Medulla oblongata (tissue), 1 donor: ENCODE measurements at regions not wholly inside any gene's neighbourhood (a gene's known extent, or its start where the extent isn't known, plus 50 kb on each side); places are given as distances from the start of the nearest gene placed in this dataset.
"Not testable (repeated sequence)": the region's sequence is repeated elsewhere in the genome, so short reads cannot be mapped to it uniquely, and the experiment has no call there.

Experiments used
- DNase-seq: peaks from one replicate; pipeline ENCODE4 v3.0.0-alpha.2; 2015; ENCODE audit errors: extremely low spot score

DNA sequence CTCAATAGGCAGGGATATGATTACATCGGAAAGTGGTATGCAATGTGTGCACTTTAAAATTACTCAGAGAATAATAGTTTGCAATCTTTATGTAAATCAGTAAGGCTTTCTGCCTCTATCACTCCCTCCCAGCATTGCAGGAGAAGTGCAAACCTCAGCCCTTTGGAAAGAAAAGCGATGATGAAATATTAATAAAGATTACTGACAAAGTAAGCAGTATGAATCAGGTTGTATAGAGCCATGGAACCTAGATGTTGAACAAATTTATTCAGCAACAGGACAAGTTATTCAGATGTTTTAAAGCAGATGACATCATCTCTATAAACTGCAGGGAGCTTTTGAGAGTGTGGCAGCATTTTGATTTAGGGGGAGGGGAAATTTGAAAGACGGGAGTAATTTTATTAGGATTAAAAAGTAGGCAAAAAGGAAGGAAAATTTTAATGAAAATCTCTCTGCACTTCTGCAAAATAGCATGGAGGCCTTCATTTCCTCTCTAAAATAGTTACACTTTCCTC lies 631.7 kb upstream of the GRIA3 start:
- no peak for DNase-seq

GRCh38 chrX:122555925-122556324 lies 628.2 kb upstream of the GRIA3 start:
- DNase-seq = no peak

DNA sequence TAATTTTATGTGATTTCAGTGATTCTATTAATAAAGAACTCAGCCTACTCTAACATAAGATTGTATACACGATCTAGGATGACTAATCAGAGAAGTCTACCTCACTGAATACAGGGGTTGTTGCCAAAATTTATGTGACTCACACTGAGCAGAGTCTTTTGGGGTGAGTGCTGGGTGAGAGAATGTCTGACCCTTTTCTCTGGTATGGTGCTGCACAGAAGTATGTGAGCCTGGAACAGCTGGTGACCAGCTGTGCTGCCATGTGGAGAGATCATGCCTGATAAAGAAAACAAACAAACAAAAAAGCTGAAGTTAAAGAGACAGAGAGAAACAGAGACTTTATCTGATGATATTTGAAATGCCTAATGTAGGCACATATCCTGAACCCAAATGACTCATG lies 618.1 kb upstream of the GRIA3 start:
- DNase-seq = no peak

- no peak for DNase-seq
Observed at GRCh38 chrX:122566401-122566800, 617.7 kb upstream of the GRIA3 start.

- DNase-seq = no peak
Observed at GRCh38 chrX:122567911-122568310, 616.2 kb upstream of the GRIA3 start.

- DNase-seq = no peak
Observed at GRCh38 chrX:122572461-122572860, 611.6 kb upstream of the GRIA3 start.

DNA sequence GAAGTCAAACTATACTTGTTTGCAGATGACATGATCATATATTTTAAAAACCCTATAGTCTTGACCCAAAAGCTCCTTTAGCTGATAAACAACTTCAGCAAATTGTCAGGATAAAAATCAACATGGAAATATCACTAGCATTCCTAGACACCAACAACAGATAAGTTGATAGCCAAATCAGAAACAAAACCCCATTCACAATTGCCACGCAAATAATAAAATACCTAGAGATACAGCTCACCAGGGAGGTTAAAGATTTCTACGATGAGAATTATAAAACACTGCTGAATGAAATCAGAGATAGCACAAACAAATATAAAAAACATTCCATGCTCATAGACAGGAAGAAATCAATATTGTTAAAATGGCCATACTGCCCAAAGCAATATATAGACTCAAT lies 605.0 kb upstream of the GRIA3 start:
- no peak for DNase-seq

DNA sequence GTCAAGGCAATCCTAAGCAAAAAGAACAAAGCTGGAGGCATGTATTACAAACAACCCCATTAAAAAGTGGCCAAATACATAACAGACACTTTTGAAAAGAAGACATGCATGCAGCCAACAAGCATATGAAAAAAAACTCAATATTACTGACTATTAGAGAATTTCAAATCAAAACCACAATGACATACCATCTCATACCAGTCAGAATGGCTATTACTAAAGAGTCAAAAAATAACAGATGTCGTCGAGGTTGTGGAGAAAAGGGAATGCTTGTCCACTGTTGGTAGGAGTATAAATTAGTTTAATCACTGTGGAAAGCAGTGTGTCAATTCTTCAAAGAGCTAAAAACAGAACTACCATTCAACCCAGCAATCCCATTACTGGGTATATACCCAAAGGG lies 604.6 kb upstream of the GRIA3 start:
- no peak for DNase-seq

- DNase-seq = no peak
Observed at GRCh38 chrX:122582280-122582974, 601.7 kb upstream of the GRIA3 start.

- DNase-seq = no peak
Observed at GRCh38 chrX:122582975-122583305, 601.1 kb upstream of the GRIA3 start.

DNA sequence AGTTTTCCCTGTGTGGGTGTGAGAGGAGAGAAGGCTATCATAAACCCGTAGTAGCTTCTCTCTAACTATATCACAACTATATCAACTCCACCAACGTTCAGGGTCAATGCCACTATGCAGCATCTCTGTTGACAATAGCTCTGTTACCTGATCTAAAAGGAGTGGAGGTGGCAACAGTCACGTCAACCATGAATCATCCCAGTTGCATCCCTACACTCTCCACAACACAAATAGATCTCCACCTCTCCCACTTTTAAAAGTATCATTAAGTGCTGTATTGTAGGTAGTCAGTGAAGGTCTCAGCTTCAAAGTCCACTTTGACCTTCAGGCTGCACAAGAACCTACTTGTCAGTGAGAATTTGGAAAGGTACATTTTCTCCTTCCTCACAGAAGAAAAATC lies 600.5 kb upstream of the GRIA3 start:
- no peak for DNase-seq

DNA sequence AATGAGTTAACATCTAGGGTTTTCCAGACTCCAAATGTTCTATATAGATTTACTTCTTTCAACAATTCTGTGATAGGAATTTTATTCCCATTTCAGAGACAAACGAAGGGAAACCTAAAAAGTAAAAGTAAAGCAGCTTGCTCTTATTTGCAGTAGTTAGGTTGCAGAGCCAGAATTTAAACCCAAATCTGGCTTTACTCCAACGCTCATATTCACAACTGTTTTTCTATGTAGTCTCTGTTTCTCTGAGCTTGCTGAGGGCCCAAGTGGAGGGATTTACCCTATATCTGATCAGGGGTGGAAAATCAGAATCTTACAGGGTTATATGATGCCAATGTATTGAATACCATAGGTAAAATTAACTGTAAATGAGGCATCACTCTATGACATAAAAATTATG lies 599.1 kb upstream of the GRIA3 start:
- DNase-seq = no peak

DNA sequence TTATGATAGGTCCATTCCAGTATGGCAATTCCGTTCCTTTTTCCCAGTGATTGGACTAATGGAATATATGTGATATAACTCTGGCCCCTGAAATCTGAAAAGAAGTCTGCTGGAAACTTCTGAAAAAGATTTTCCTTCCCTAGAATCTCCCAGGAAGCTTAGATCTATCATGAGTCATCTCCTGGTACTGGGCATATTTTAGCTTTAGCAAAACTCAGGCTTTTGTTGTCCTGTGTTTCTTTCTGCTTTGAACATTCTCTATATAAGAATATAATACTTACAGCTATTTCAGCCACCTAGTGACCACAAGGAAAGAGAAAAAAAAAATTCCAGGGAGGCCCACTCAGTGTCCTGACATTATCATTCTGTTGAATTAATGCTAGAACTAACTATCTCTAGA lies 597.2 kb upstream of the GRIA3 start:
- no peak for DNase-seq

DNA sequence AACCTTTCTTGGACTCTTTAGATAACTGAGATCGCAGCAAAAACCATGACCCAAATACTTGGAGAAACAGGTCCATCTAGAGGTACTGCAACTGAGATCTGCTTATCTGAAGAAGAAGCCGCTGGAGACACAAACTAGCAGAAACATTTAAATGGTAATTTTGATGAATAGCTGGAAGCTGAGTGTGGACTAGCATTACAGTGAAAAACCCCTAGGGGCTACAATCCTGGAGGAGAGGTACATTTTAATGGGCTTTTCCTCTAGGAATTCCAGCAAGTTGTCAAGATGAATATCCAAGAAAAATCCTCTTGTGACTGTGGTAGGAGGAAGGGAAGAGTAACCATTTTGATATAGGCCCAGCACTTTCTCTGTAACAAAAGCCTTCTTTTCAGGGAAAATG lies 592.5 kb upstream of the GRIA3 start:
- DNase-seq = no peak

DNA sequence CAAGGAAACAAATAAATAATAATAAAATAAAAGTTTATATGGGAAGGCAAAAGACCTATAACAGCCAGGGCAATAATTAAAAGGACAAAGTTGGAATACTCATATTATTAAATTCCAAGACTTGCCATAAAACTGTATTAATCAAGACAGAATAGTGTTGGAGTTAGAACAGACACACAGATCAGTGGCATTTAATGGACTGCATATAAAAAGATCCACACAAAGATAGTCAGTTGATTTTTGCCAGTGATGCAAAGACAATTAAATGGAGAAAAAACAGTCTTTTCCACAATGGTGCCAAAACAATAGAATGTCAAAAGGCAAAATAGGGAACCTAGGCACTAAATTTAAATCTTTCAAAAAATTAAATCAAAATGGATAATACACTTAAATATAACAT lies 587.1 kb upstream of the GRIA3 start:
- DNase-seq = no peak

DNA sequence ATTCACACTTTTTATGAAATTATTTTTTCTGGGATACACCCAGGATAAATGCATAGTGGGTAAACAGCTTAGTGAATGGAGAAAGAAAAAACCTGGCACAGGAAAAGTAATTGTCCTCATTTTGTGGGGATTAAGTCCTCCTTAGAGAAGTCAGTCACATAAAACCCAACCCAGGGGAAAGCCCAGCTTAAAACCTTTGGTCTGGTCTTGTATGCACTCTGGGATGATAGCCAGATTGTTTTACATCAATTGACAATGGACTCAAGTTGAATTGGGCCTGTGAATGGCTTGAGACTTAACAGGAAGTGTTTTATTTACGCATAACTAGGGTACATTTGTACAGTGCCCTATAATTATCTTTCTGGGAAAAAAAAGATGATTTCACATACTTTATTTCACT lies 561.3 kb upstream of the GRIA3 start:
- no peak for DNase-seq

DNA sequence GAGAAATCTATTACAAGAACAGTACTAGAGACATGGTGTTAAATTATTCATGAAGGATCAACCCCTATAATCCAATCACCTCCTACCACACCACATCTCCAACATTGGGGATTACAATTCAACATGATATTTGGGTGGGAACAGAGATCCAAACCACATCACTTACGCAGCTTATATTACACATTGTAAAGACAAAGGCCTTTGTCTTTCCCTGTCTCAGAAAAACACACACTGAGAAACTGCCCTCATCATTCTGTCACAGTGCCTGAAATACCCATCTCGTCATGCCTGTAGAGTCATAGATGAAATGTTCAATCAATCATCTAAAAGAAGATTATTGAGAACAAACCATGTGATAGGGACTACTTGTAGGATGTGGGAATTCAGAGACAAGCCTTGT lies 558.8 kb upstream of the GRIA3 start:
- peak; percentile 1 for DNase-seq

GRCh38 chrX:122625821-122626220 lies 558.3 kb upstream of the GRIA3 start:
- no peak for DNase-seq

DNA sequence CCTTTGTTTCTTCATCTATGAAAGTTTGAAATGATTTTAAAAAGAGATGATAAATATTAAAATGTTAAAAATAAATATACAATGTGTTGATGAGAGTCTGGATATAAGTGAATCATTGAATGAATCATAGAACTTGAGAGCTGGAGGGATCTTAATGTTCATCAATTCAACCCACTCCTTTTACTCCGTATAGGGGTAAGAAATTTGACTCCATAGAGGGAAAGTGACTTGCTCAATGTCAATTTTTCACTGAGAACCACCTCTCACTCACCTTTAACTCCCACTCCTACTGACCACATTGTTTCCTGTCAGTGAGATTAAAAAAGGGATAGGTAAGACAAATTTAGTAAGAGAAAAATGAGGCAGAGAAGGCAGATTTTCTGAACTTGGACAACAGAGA lies 557.2 kb upstream of the GRIA3 start:
- DNase-seq = no peak

- DNase-seq = no peak
Observed at GRCh38 chrX:122641136-122641535, 542.9 kb upstream of the GRIA3 start.

- no peak for DNase-seq
Observed at GRCh38 chrX:122641826-122642225, 542.3 kb upstream of the GRIA3 start.

DNA sequence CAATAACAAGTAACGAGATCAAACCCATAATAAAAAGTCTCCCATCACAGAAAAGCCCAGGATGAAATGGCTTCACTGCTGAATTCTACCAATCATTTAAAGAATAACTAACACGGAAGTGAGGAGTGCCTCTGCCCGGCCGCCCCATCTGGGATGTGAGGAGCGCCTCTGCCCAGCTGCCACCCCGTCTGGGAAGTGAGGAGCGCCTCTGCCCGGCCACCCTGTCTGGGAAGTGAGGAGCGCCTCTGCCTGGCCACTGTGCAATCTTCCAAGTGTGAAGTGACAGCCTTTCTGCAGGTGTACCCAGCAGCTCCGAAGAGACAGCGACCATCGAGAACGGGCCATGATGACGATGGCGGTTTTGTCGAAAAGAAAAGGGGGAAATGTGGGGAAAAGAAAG lies 528.8 kb upstream of the GRIA3 start:
- DNase-seq = not testable (repeated sequence)

DNA sequence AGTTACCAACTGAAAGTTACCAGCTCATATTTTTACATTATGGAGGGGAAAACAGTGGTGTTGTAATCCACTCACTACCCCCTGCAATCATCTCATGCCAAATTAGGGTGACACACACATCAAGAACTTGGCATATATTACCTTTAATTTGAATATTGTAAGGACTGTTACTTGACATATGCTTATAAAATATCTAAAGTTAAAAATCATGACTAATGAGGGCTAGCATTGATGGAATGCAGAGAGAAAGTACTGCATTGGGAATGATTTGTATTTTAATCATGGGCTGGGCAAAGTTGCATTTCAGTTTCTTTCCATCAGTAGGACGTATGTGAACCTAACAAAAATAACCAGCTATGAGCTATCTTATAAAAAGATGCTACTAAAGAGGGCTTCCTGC lies 517.5 kb upstream of the GRIA3 start:
- no peak for DNase-seq

GRCh38 chrX:122667667-122668066 lies 516.4 kb upstream of the GRIA3 start:
- no peak for DNase-seq
